ENCODE measurements at regions not wholly inside any gene's neighbourhood (a gene's known extent, or its start where the extent isn't known, plus 50 kb on each side); places are given as distances from the start of the nearest gene placed in this dataset.
"Not testable (repeated sequence)": the region's sequence is repeated elsewhere in the genome, so short reads cannot be mapped to it uniquely, and the experiment has no call there.

- H3K27me3 ChIP-seq = no peaks in the 10 kb centered on the region
- H3K4me3 ChIP-seq = no peak overlapping the region
- no peak for DNase-seq
- H3K36me3 ChIP-seq (replicated peaks in 1 of 2) = no peaks in the 10 kb centered on the region
- H3K27ac ChIP-seq = no peak overlapping the region
- intact Hi-C loops (cut with DNase I) = no loop called here
- H3K9me3 ChIP-seq (replicated peaks in 1 of 3) = no peaks in the 10 kb centered on the region
- 60 to 70% (median 64%) methylated on average over 3 of the region's 3 CpGs for WGBS, 4 donors
- H3K4me1 ChIP-seq (replicated peaks in 1 of 2) = no peaks in the 10 kb centered on the region
- TF ChIP-seq POLR2A (IDR thresholded peaks at IDR 0.05) (no peak), CTCF (IDR thresholded peaks at IDR 0.05) (no peak)
Measured at GRCh38 chr20:26214991-26215390, 518.3 kb upstream of the ZNF337 start.

GRCh38 chr20:26209171-26209941, 512.7 kb upstream of the ZNF337 start:
- DNase-seq = peak in 1 of 7 donors; percentile 11
- peaks cover 39% of the 10 kb centered on the region for H3K27me3 ChIP-seq
- no peak overlapping the region for H3K4me3 ChIP-seq
- no peaks in the 10 kb centered on the region for H3K36me3 ChIP-seq (replicated peaks in 1 of 2)
- no peak overlapping the region for H3K27ac ChIP-seq
- 5 to 15% (median 6%) methylated on average over 12 to 88 of the region's 88 CpGs for WGBS, 4 donors
- H3K4me1 ChIP-seq (replicated peaks in 1 of 2) = peaks cover 0 to 13% of the 10 kb centered on the region in 2 donors
- intact Hi-C loops (cut with DNase I) = no loop called here
- TF ChIP-seq CTCF (IDR thresholded peaks at IDR 0.05) (no peak), POLR2A (IDR thresholded peaks at IDR 0.05) (no peak)
- no peaks in the 10 kb centered on the region for H3K9me3 ChIP-seq (replicated peaks in 1 of 3)

- H3K27me3 ChIP-seq = peaks cover 39% of the 10 kb centered on the region
- no peak for TF ChIP-seq POLR2A (IDR thresholded peaks at IDR 0.05)
- TF ChIP-seq CTCF (IDR thresholded peaks at IDR 0.05) = no peak
- H3K4me1 ChIP-seq (replicated peaks in 1 of 2) = peaks cover 0 to 13% of the 10 kb centered on the region in 2 donors
- no peaks in the 10 kb centered on the region for H3K9me3 ChIP-seq (replicated peaks in 1 of 3)
- DNase-seq = peak in 4 of 7 donors; percentile 5 to 17 (median 9)
- H3K36me3 ChIP-seq (replicated peaks in 1 of 2) = no peaks in the 10 kb centered on the region
- intact Hi-C loops (cut with DNase I) = no loop called here
- peak overlapping the region in 1 of 4 donors; percentile 39 for H3K4me3 ChIP-seq
- 5 to 11% (median 6%) methylated on average over 21 to 91 of the region's 91 CpGs for WGBS, 4 donors
- H3K27ac ChIP-seq = no peak overlapping the region
Measured at GRCh38 chr20:26208296-26209091, 511.8 kb upstream of the ZNF337 start.

- Histone ChIP-seq H3K4me3 (peak overlapping the region in 1 of 4 donors; percentile 39), H3K4me1 (replicated peaks in 1 of 2) (peaks cover 0 to 13% of the 10 kb centered on the region in 2 donors), H3K27me3 (peaks cover 39% of the 10 kb centered on the region)
- H3K9me3 ChIP-seq (replicated peaks in 1 of 3); H3K27ac ChIP-seq; H3K36me3 ChIP-seq (replicated peaks in 1 of 2); intact Hi-C loops (cut with DNase I): not testable (repeated sequence)
- 4 to 12% (median 7%) methylated on average over 21 to 35 of the region's 35 CpGs for WGBS, 4 donors
- DNase-seq = peak in 1 of 7 donors; percentile 12
Measured at GRCh38 chr20:26207967-26208295, 511.3 kb upstream of the ZNF337 start.
